Keratinocyte (primary cell): ENCODE measurements at regions not wholly inside any gene's neighbourhood (a gene's known extent, or its start where the extent isn't known, plus 50 kb on each side); places are given as distances from the start of the nearest gene placed in this dataset.

Experiments used
- DNase-seq: peaks from one replicate; pipeline ENCODE4 v3.0.0-alpha.2; 2011; ENCODE audit warnings: low read depth, missing footprints, low spot score
- FAIRE-seq: peaks from 2 replicates; lab custom pipeline; 2011; peaks lifted over from hg19 to GRCh38; lab: Jason Lieb, UNC
- H2AFZ ChIP-seq: 2 replicates; pipeline ENCODE4 v1.6.0; 2012; ENCODE audit warnings: low read length, control low read depth, inconsistent platforms; ENCODE audit not compliant: control insufficient read depth
- H3K27ac ChIP-seq: 2 replicates; pipeline ENCODE4 v1.5.1; 2011; ENCODE audit warnings: low read length; ENCODE audit not compliant: control insufficient read depth, insufficient read depth
- H3K27me3 ChIP-seq: 3 replicates; pipeline ENCODE4 v1.6.0; 2011; ENCODE audit warnings: low read length; ENCODE audit not compliant: control insufficient read depth, insufficient read depth; ENCODE audit errors: extremely low read depth
- H3K36me3 ChIP-seq, 2 experiments: 2 replicates in 1 of 2; 3 replicates in 1 of 2; pipeline ENCODE4 v1.5.1; 2011; ENCODE audit warnings: low read length in 2 of 2, mild to moderate bottlenecking in 1 of 2; ENCODE audit not compliant: control insufficient read depth in 2 of 2, insufficient read depth in 2 of 2; ENCODE audit errors: extremely low read depth in 1 of 2
- H3K4me1 ChIP-seq: 3 replicates; pipeline ENCODE4 v1.5.1; 2011; ENCODE audit warnings: low read length; ENCODE audit not compliant: control insufficient read depth, insufficient read depth; ENCODE audit errors: extremely low read depth
- H3K4me2 ChIP-seq: 3 replicates; pipeline ENCODE4 v1.6.0; 2011; ENCODE audit warnings: low read depth, low read length; ENCODE audit not compliant: control insufficient read depth, insufficient read depth; ENCODE audit errors: extremely low read depth
- H3K4me3 ChIP-seq, 3 experiments: fragments of 200-600 bp in 1 of 3; sonication (generic) in 1 of 3; 2 replicates in 2 of 3; 3 replicates in 1 of 3; pipeline ENCODE4 v1.5.1; 2011 to 2016; ENCODE audit warnings: low read length in 3 of 3, mild to moderate bottlenecking in 3 of 3, control low read depth in 2 of 3, inconsistent platforms in 1 of 3, low read depth in 1 of 3, mixed read lengths in 1 of 3, mixed run types in 1 of 3, moderate library complexity in 1 of 3; ENCODE audit not compliant: control insufficient read depth in 2 of 3, insufficient read depth in 2 of 3; ENCODE audit errors: extremely low read depth in 1 of 3
- H3K79me2 ChIP-seq: 2 replicates; pipeline ENCODE4 v1.6.0; 2012; ENCODE audit warnings: low read length; ENCODE audit not compliant: control insufficient read depth, insufficient read depth
- H3K9ac ChIP-seq: 3 replicates; pipeline ENCODE4 v1.6.0; 2011; ENCODE audit warnings: low read length; ENCODE audit not compliant: control insufficient read depth, insufficient read depth; ENCODE audit errors: extremely low read depth
- H3K9me1 ChIP-seq: 3 replicates; pipeline ENCODE4 v1.6.0; 2011; ENCODE audit warnings: low read length; ENCODE audit not compliant: control insufficient read depth, insufficient read depth; ENCODE audit errors: extremely low read depth
- H3K9me3 ChIP-seq: 2 replicates; pipeline ENCODE4 v1.5.1; 2012; ENCODE audit warnings: low read depth, low read length; ENCODE audit not compliant: control insufficient read depth
- H4K20me1 ChIP-seq: 3 replicates; pipeline ENCODE4 v1.6.0; 2011; ENCODE audit warnings: low read length; ENCODE audit not compliant: control insufficient read depth, insufficient read depth; ENCODE audit errors: extremely low read depth
- CTCF ChIP-seq, 3 experiments: IDR thresholded peaks in 1 of 3; conservative IDR thresholded peaks in 1 of 3; optimal IDR thresholded peaks in 1 of 3; 2 replicates in 2 of 3; 3 replicates in 1 of 3; pipeline versions ENCODE3 to v1.5.1; 2011; ENCODE audit warnings: low read length in 3 of 3, mild to moderate bottlenecking in 3 of 3, moderate library complexity in 2 of 3, control low read depth in 1 of 3, inconsistent platforms in 1 of 3; ENCODE audit not compliant: insufficient read depth in 2 of 3; ENCODE audit errors: extremely low read depth in 1 of 3
- EZH2 ChIP-seq: IDR thresholded peaks from one replicate; pipeline ENCODE4 v1.6.1; 2012; ENCODE audit warnings: inconsistent platforms, mild to moderate bottlenecking, low read length, moderate library complexity
- dilution Hi-C: fragments of 300-500 bp; cut with MboI; formaldehyde crosslinking; loops from one replicate; pipeline ENCODE4 v1.7.0; 2020; ENCODE audit warnings: low sequenced_read_pairs; ENCODE audit not compliant: extremely low pct_ligation_motif_present

GRCh38 chr16:65775829-65776228 lies 590.7 kb upstream of the CDH5 start:
- no peak for FAIRE-seq
- Histone ChIP-seq H2AFZ (no peak overlapping the region), H3K4me1 (no peaks in the 10 kb centered on the region), H3K9ac (no peak overlapping the region), H3K9me1 (no peaks in the 10 kb centered on the region), H3K4me3 (no peak overlapping the region), H3K27me3 (no peaks in the 10 kb centered on the region), H3K36me3 (no peaks in the 10 kb centered on the region), H3K9me3 (peaks cover 2% of the 10 kb centered on the region), H4K20me1 (no peaks in the 10 kb centered on the region), H3K4me2 (no peak overlapping the region), H3K79me2 (no peaks in the 10 kb centered on the region), H3K27ac (no peak overlapping the region)
- no peak for DNase-seq
- dilution Hi-C loops, result no loop called here
- TF ChIP-seq EZH2, result no peak
- TF ChIP-seq CTCF (optimal IDR thresholded peaks at IDR 0.05 in 1 of 3, IDR thresholded peaks at IDR 0.05 in 1 of 3, conservative IDR thresholded peaks at IDR 0.05 in 1 of 3; ENCODE audit: extremely low read depth in 1 of 3, insufficient read depth in 2 of 3, low read length in 3 of 3), result no peak

DNA sequence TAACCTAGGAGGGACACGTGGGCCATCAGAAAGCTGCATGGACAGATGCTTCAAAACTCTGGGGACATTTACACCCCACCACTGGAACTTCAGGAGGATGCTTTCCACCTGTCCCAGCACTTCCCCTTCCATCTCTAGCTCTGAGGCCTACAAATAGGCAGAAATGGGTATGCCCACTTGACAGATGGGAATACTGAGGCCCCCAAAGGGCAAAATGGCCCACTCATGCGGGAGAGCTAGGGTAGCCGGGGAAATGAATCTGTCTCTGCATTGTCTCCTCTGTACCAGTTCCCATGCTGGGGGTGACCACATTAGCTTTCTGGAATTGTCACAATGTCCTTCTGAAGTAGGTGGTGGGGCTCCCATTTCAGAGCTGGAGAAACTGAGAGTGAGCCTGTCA lies 592.1 kb upstream of the CDH5 start:
- Histone ChIP-seq H3K36me3 (no peaks in the 10 kb centered on the region), H3K79me2 (no peaks in the 10 kb centered on the region), H3K9ac (no peak overlapping the region), H3K4me1 (no peaks in the 10 kb centered on the region), H3K27ac (no peak overlapping the region), H3K4me3 (no peak overlapping the region), H3K27me3 (no peaks in the 10 kb centered on the region), H3K4me2 (no peak overlapping the region), H4K20me1 (no peaks in the 10 kb centered on the region), H3K9me3 (peaks cover 14% of the 10 kb centered on the region), H2AFZ (no peak overlapping the region), H3K9me1 (no peaks in the 10 kb centered on the region)
- DNase-seq (no peak), FAIRE-seq (no peak)
- dilution Hi-C loops, result no loop called here
- no peak for TF ChIP-seq CTCF (optimal IDR thresholded peaks at IDR 0.05 in 1 of 3, IDR thresholded peaks at IDR 0.05 in 1 of 3, conservative IDR thresholded peaks at IDR 0.05 in 1 of 3; ENCODE audit: extremely low read depth in 1 of 3, insufficient read depth in 2 of 3, low read length in 3 of 3)
